IPS DF 6.9 (cell line): ENCODE measurements at regions not wholly inside any gene's neighbourhood (a gene's known extent, or its start where the extent isn't known, plus 50 kb on each side); places are given as distances from the start of the nearest gene placed in this dataset.

Source experiments
- DNase-seq: peaks from one replicate; pipeline ENCODE4 v3.0.0-alpha.2; 2013; ENCODE audit warnings: low read depth, low spot score
- H3K27ac ChIP-seq: one replicate; pipeline ENCODE4 v1.5.1; 2013; ENCODE audit warnings: low read length, control low read depth
- H3K27me3 ChIP-seq: 2 replicates; pipeline ENCODE4 v1.6.1; 2013; ENCODE audit warnings: mild to moderate bottlenecking, low read length; ENCODE audit not compliant: control insufficient read depth, insufficient read depth
- H3K36me3 ChIP-seq: 2 replicates; pipeline ENCODE4 v1.6.1; 2013; ENCODE audit warnings: low read length; ENCODE audit not compliant: control insufficient read depth, insufficient read depth
- H3K4me1 ChIP-seq: 2 replicates; pipeline ENCODE4 v1.6.1; 2013; ENCODE audit warnings: low read length; ENCODE audit not compliant: control insufficient read depth, insufficient read depth
- H3K4me3 ChIP-seq: 2 replicates; pipeline ENCODE4 v1.5.1; 2013; ENCODE audit warnings: mild to moderate bottlenecking, low read length
- H3K9me3 ChIP-seq: 2 replicates; pipeline ENCODE4 v1.6.1; 2013; ENCODE audit warnings: low read length, inconsistent platforms; ENCODE audit not compliant: control insufficient read depth, insufficient read depth
- WGBS: extraction: QIAGEN DNeasy Blood & Tissue Kit; methylation state at CpG from one replicate; pipeline ENCODE4 v1.1.7; 2013; ENCODE audit warnings: mixed read lengths, missing lambda C conversion rate; ENCODE audit not compliant: insufficient read length, insufficient coverage; 5-methylcytosine and 5-hydroxymethylcytosine counted together

DNA sequence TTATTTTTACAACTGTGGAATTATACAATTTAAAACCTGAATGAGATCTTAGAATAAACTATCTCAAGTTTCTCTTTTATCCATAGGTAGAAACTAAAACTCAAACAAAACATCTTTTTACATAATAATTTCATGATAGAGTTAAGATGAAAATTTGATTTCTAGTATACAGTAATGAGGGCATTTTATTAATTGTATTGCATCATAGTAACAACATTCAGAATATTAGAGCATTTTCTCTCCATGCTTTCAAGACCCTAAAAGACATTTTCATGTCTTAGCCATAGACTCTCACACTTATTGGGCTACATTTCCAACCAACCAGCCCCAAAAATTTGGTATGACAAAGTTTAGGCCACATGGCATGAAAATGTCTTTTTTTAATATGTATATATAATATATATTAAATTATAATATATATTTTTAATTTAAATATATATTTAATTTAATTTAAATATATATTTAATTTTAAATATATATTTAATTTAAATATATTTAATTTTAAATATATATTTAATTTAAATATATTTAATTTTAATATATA lies 195.7 kb upstream of the STEAP1 start:
- H3K4me1 ChIP-seq, result no peaks in the 10 kb centered on the region
- no peaks in the 10 kb centered on the region for H3K36me3 ChIP-seq
- no peaks in the 10 kb centered on the region for H3K9me3 ChIP-seq
- no peak overlapping the region for H3K27ac ChIP-seq
- no peak for DNase-seq
- no peak overlapping the region for H3K4me3 ChIP-seq
- H3K27me3 ChIP-seq, result no peaks in the 10 kb centered on the region

DNA sequence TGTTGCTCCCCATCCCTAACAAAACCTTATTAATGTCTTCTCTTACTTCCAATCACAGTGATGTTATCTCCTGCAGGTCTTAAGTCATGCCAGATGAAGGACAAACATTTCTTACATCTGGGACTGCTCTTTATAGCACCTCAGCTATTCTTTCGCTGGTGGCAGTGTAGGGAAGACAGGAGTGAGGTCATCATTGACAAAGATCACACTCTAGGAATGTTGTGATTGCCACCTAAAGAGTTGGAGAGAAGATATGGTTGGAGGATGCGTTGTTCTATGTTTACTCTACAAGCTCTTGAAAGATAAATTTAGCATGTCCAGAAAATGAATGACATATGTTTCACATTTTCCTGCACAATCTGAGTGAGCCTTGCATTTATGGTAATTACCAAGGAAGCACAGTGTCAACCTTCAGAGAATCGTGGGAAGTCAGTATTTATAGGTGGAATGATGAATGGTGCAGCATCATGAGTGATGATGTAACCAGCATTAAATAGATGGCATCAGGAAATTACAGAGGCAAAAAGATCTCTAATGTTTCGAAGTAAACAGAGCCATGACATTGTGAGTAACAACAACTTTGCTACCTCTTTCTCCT lies 188.1 kb upstream of the STEAP1 start:
- no peaks in the 10 kb centered on the region for H3K36me3 ChIP-seq

DNA sequence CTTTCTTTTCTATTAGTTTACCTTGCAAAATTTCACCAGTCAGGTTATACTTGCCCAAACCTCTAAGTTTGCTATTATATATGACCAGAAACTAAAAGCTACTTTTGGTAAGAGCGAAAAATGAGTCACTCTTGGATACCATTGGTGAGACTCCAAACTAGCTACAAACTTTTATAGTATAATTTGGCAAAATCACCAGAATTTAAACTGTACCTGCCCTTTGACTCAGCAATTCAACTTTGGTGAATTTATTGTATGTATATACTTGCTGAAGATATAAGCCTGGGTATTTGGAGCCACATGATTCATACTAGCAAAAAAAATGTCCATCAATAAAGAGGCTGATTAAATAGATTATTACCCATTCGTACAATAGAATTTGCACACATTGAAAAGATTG lies 178.7 kb upstream of the STEAP1 start:
- Histone ChIP-seq H3K9me3 (no peaks in the 10 kb centered on the region; the same call in 1 of the 2 replicates), H3K27ac (no peak overlapping the region), H3K4me1 (no peaks in the 10 kb centered on the region), H3K27me3 (no peaks in the 10 kb centered on the region), H3K36me3 (no peaks in the 10 kb centered on the region), H3K4me3 (no peak overlapping the region)
- WGBS, result no CpG with 5 or more reads among the region's 2 CpGs
- DNase-seq, result no peak

More for the DNA sequence above, 188.1 kb upstream of the STEAP1 start:
- WGBS, result no CpG with 5 or more reads among the region's 4 CpGs
- Histone ChIP-seq H3K27me3 (no peaks in the 10 kb centered on the region), H3K27ac (no peak overlapping the region), H3K9me3 (no peaks in the 10 kb centered on the region), H3K4me1 (no peaks in the 10 kb centered on the region), H3K4me3 (no peak overlapping the region)
- DNase-seq, result no peak

DNA sequence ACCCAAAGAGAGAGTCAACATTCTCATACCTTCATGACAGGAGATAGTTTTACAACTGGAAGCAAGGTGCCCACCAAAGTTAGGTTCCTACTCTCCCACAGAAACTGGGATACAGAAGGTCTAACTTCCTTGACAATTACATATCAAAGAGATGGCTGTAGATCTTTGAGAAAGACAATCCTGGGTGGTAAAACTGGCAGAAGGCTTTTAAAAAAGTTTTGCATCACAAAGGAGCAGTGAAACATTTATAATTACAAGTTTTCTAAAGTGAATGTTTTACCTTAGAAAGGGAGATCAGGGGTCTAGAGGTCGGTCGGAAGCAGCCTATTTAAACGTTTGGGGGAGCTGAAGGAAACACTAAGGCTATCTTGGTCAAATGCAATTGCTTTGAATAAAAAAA lies 166.6 kb upstream of the STEAP1 start:
- WGBS, result no CpG with 5 or more reads among the region's 3 CpGs
- Histone ChIP-seq H3K36me3 (no peaks in the 10 kb centered on the region), H3K4me1 (no peaks in the 10 kb centered on the region), H3K27me3 (no peaks in the 10 kb centered on the region), H3K4me3 (no peak overlapping the region), H3K9me3 (no peaks in the 10 kb centered on the region), H3K27ac (no peak overlapping the region)
- no peak for DNase-seq

DNA sequence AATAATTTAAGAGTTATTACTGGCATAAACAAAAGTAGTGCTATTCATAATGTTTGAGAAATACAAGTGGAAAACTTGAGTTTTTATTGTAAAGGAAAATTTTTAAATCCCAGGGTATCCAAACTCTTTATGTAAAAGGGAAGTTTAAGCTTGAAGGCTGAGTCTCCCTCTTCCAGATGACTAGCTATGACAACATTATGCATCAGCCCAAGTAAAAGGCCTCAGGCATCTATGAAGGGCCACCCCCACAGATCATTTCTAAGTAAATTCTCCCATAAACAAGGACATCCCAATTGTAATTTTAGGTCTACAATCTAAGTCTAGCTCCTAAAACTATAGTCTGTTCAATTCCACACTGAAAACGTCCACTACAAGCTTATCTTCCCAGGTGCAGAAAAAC lies 166.2 kb upstream of the STEAP1 start:
- H3K36me3 ChIP-seq, result no peaks in the 10 kb centered on the region
- H3K27me3 ChIP-seq, result no peaks in the 10 kb centered on the region
- no peak overlapping the region for H3K4me3 ChIP-seq
- DNase-seq, result no peak
- no peaks in the 10 kb centered on the region for H3K4me1 ChIP-seq
- no peaks in the 10 kb centered on the region for H3K9me3 ChIP-seq
- no peak overlapping the region for H3K27ac ChIP-seq
- WGBS, result no CpG with 5 or more reads among the region's 1 CpG

DNA sequence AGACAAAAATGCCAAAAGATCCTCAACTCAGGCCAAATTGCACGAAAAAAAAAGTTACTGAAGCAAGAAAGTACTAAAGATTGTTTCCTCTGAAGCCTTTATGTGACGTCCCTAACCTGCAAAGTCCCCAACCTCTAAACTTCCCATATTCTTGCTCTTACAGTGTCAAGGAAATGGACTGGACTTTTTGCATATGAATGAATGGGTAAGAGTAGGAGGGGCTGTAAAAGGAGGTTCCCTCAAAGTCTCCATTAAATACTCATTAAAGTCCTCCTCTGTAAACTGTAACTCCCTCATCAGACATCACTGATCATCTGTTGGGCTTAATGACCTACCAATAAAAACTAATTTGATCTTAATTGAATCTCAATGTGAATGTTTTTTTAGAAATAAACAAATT lies 164.8 kb upstream of the STEAP1 start:
- H3K27ac ChIP-seq, result no peak overlapping the region
- H3K4me1 ChIP-seq, result no peaks in the 10 kb centered on the region
- WGBS, result no CpG with 5 or more reads among the region's 2 CpGs
- H3K36me3 ChIP-seq, result no peaks in the 10 kb centered on the region
- no peaks in the 10 kb centered on the region for H3K27me3 ChIP-seq
- no peak overlapping the region for H3K4me3 ChIP-seq
- H3K9me3 ChIP-seq, result no peaks in the 10 kb centered on the region
- DNase-seq, result no peak

DNA sequence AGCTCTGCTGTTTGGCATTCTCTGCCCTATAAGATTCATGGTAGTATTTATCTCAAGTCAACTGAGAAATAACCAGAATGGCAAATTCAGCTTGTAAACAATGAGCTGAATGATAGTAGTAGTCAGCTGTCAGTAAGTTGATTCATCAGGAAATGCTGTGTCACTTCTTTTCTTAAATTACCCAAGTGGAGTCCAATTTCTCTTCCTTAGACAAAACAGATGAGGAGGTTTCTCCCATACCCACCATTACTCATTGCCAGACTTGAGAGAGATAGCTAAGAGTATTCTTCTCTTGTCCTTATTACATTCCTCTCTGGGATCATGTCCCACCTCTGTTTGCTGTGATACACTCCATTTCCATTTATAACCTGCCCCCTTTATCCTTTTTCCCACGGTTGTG lies 159.8 kb upstream of the STEAP1 start:
- Histone ChIP-seq H3K27ac (no peak overlapping the region), H3K4me1 (no peaks in the 10 kb centered on the region), H3K36me3 (no peaks in the 10 kb centered on the region), H3K27me3 (no peaks in the 10 kb centered on the region), H3K9me3 (no peaks in the 10 kb centered on the region), H3K4me3 (no peak overlapping the region)
- no CpG with 5 or more reads among the region's 1 CpG for WGBS
- no peak for DNase-seq

DNA sequence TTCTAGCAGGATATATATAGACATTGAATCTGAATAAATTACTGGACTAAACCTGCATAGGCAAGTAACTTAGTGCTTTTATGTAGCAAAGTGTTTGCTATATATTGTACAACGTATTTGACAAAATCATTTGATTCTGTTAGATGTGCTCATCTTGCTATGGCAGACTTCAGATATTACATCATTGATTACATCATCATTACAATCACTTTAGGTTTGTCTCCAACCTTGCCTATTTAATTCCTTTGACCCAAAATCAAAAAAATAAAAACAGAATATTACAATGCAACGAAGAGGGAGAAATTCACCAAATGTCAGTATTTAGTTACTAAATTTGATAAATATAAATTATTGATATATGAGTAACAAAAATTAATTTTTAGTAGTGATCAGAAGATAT lies 155.7 kb upstream of the STEAP1 start:
- no CpG with 5 or more reads among the region's 2 CpGs for WGBS

DNA sequence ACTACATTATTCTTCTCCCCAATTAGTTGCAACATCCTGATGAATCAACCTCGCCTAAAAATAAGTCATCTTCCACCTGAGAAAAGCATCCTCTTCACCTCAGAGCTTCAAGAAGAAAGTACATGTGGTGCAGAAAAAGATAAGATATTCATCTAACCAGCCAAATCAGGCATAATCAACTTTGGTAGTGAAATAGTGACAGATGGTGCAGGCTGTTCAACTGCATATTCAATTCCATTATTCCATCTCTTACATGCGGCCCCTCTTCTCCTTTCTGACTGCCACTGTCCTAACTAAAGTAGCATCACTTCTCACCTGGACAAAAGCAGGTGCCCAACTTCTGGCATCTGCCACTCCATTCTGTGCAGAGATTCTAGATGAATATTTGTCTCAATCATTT lies 148.4 kb upstream of the STEAP1 start:
- H3K4me3 ChIP-seq, result no peak overlapping the region
- peaks cover 3% of the 10 kb centered on the region for H3K4me1 ChIP-seq
- no peaks in the 10 kb centered on the region for H3K9me3 ChIP-seq
- H3K27me3 ChIP-seq, result no peaks in the 10 kb centered on the region
- WGBS, result no CpG with 5 or more reads among the region's 2 CpGs
- no peak for DNase-seq
- H3K27ac ChIP-seq, result no peak overlapping the region
- H3K36me3 ChIP-seq, result no peaks in the 10 kb centered on the region

More for the DNA sequence above, 155.7 kb upstream of the STEAP1 start:
- Histone ChIP-seq H3K4me1 (no peaks in the 10 kb centered on the region), H3K36me3 (no peaks in the 10 kb centered on the region), H3K27ac (no peak overlapping the region), H3K4me3 (no peak overlapping the region), H3K27me3 (no peaks in the 10 kb centered on the region), H3K9me3 (no peaks in the 10 kb centered on the region)
- DNase-seq, result no peak

DNA sequence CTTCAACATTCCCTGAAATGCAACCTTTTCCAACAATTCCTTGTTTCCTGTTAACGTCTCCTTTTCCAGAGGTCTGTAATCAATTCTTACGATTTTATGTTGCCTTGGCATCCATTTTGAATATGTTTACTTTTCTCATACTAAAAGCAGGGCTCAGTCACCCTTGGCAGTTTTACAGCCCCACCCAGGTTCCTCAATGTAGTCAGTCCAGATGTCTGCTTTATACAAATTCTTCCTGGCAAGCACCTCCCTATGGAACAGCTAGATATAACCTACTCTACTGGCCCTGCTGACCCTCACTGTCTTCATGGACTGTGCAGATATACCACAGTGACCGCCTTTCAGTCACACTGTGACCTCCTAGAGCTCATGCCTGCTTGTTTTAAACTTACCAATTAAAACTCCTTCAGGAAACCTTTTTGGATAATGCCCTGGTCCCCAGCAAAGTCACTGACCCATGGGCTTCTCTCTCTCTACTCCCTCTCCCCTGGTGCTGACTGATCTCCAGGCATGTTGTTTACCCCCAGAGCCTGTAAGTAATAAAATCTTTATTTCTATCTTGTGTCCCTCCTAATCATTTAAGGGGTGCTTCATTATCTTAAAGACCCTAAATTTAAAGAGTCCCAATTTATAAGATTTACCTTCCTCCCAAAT lies 147.1 kb upstream of the STEAP1 start:
- no peak overlapping the region for H3K27ac ChIP-seq
- no peak for DNase-seq
- H3K9me3 ChIP-seq, result no peaks in the 10 kb centered on the region
- no peaks in the 10 kb centered on the region for H3K36me3 ChIP-seq
- no peaks in the 10 kb centered on the region for H3K27me3 ChIP-seq
- no CpG with 5 or more reads among the region's 3 CpGs for WGBS
- H3K4me3 ChIP-seq, result no peak overlapping the region
- H3K4me1 ChIP-seq, result peaks cover 3% of the 10 kb centered on the region

DNA sequence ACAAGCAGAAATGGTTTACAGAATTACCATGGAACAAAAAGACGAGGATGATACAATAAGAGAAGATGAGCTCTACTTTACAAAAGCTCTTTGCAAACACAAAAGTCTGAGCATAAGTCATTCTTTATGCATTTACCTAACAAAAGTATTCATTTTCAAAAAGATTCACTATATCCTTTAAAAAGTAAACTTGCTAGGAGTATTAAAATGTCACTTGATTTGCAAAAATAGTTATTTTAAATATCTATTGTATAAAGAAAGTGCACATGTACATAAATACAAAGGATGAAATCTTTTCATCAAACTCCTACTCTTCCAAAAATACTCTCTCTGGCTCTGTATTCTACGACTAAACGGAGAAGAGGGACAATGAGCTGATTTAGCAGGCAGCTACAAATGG lies 146.4 kb upstream of the STEAP1 start:
- H3K27me3 ChIP-seq, result no peaks in the 10 kb centered on the region
- no peak overlapping the region for H3K4me3 ChIP-seq
- no peak overlapping the region for H3K27ac ChIP-seq
- DNase-seq, result no peak
- H3K36me3 ChIP-seq, result no peaks in the 10 kb centered on the region
- no CpG with 5 or more reads among the region's 3 CpGs for WGBS
- no peaks in the 10 kb centered on the region for H3K9me3 ChIP-seq
- peaks cover 3% of the 10 kb centered on the region for H3K4me1 ChIP-seq
